ENCODE measurements at regions not wholly inside any gene's neighbourhood (a gene's known extent, or its start where the extent isn't known, plus 50 kb on each side); places are given as distances from the start of the nearest gene placed in this dataset.

- TF ChIP-seq, protein P1, sequence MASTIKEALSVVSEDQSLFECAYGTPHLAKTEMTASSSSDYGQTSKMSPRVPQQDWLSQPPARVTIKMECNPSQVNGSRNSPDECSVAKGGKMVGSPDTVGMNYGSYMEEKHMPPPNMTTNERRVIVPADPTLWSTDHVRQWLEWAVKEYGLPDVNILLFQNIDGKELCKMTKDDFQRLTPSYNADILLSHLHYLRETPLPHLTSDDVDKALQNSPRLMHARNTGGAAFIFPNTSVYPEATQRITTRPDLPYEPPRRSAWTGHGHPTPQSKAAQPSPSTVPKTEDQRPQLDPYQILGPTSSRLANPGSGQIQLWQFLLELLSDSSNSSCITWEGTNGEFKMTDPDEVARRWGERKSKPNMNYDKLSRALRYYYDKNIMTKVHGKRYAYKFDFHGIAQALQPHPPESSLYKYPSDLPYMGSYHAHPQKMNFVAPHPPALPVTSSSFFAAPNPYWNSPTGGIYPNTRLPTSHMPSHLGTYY (CRISPR knock-in tag; IDR thresholded peaks at IDR 0.05) = no peak
- TF ChIP-seq, protein P2, sequence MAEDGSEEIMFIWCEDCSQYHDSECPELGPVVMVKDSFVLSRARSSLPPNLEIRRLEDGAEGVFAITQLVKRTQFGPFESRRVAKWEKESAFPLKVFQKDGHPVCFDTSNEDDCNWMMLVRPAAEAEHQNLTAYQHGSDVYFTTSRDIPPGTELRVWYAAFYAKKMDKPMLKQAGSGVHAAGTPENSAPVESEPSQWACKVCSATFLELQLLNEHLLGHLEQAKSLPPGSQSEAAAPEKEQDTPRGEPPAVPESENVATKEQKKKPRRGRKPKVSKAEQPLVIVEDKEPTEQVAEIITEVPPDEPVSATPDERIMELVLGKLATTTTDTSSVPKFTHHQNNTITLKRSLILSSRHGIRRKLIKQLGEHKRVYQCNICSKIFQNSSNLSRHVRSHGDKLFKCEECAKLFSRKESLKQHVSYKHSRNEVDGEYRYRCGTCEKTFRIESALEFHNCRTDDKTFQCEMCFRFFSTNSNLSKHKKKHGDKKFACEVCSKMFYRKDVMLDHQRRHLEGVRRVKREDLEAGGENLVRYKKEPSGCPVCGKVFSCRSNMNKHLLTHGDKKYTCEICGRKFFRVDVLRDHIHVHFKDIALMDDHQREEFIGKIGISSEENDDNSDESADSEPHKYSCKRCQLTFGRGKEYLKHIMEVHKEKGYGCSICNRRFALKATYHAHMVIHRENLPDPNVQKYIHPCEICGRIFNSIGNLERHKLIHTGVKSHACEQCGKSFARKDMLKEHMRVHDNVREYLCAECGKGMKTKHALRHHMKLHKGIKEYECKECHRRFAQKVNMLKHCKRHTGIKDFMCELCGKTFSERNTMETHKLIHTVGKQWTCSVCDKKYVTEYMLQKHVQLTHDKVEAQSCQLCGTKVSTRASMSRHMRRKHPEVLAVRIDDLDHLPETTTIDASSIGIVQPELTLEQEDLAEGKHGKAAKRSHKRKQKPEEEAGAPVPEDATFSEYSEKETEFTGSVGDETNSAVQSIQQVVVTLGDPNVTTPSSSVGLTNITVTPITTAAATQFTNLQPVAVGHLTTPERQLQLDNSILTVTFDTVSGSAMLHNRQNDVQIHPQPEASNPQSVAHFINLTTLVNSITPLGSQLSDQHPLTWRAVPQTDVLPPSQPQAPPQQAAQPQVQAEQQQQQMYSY (CRISPR knock-in tag; IDR thresholded peaks at IDR 0.05) = no peak
- no peak for TF ChIP-seq ZNF232 (CRISPR knock-in tag; IDR thresholded peaks at IDR 0.05)
- TF ChIP-seq, protein P3, sequence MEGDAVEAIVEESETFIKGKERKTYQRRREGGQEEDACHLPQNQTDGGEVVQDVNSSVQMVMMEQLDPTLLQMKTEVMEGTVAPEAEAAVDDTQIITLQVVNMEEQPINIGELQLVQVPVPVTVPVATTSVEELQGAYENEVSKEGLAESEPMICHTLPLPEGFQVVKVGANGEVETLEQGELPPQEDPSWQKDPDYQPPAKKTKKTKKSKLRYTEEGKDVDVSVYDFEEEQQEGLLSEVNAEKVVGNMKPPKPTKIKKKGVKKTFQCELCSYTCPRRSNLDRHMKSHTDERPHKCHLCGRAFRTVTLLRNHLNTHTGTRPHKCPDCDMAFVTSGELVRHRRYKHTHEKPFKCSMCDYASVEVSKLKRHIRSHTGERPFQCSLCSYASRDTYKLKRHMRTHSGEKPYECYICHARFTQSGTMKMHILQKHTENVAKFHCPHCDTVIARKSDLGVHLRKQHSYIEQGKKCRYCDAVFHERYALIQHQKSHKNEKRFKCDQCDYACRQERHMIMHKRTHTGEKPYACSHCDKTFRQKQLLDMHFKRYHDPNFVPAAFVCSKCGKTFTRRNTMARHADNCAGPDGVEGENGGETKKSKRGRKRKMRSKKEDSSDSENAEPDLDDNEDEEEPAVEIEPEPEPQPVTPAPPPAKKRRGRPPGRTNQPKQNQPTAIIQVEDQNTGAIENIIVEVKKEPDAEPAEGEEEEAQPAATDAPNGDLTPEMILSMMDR (IDR thresholded peaks at IDR 0.05) = no peak
- TF ChIP-seq, protein P4, sequence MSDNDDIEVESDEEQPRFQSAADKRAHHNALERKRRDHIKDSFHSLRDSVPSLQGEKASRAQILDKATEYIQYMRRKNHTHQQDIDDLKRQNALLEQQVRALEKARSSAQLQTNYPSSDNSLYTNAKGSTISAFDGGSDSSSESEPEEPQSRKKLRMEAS (CRISPR knock-in tag; IDR thresholded peaks at IDR 0.05) = no peak
- no peak for TF ChIP-seq ZNF425 (CRISPR knock-in tag; conservative IDR thresholded peaks at IDR 0.05)
- TF ChIP-seq, protein P5, sequence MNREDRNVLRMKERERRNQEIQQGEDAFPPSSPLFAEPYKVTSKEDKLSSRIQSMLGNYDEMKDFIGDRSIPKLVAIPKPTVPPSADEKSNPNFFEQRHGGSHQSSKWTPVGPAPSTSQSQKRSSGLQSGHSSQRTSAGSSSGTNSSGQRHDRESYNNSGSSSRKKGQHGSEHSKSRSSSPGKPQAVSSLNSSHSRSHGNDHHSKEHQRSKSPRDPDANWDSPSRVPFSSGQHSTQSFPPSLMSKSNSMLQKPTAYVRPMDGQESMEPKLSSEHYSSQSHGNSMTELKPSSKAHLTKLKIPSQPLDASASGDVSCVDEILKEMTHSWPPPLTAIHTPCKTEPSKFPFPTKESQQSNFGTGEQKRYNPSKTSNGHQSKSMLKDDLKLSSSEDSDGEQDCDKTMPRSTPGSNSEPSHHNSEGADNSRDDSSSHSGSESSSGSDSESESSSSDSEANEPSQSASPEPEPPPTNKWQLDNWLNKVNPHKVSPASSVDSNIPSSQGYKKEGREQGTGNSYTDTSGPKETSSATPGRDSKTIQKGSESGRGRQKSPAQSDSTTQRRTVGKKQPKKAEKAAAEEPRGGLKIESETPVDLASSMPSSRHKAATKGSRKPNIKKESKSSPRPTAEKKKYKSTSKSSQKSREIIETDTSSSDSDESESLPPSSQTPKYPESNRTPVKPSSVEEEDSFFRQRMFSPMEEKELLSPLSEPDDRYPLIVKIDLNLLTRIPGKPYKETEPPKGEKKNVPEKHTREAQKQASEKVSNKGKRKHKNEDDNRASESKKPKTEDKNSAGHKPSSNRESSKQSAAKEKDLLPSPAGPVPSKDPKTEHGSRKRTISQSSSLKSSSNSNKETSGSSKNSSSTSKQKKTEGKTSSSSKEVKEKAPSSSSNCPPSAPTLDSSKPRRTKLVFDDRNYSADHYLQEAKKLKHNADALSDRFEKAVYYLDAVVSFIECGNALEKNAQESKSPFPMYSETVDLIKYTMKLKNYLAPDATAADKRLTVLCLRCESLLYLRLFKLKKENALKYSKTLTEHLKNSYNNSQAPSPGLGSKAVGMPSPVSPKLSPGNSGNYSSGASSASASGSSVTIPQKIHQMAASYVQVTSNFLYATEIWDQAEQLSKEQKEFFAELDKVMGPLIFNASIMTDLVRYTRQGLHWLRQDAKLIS (CRISPR knock-in tag; IDR thresholded peaks at IDR 0.05; ENCODE audit: borderline replicate concordance) = no peak
- TF ChIP-seq FOXP4 (CRISPR knock-in tag; IDR thresholded peaks at IDR 0.05) = no peak
- TF ChIP-seq NR1H2 (CRISPR knock-in tag; IDR thresholded peaks at IDR 0.05) = no peak
- no peak for TF ChIP-seq SP1 (CRISPR knock-in tag; conservative IDR thresholded peaks at IDR 0.05)
- no peak for TF ChIP-seq GABPB1 (CRISPR knock-in tag; IDR thresholded peaks at IDR 0.05)
Measured at GRCh38 chr13:95492044-95492801, 60.3 kb upstream of the CLDN10 start.
